Chondrocyte (in vitro differentiated cells): ENCODE measurements at regions not wholly inside any gene's neighbourhood (a gene's known extent, or its start where the extent isn't known, plus 50 kb on each side); places are given as distances from the start of the nearest gene placed in this dataset.

Source experiments
- DNase-seq: peaks from one replicate; pipeline ENCODE4 v3.0.0; 2021; ENCODE audit warnings: mixed read lengths, low spot score
- H3K27ac Mint-ChIP-seq: one replicate; pipeline ENCODE4 v1.8.0; 2021; ENCODE audit warnings: mild to moderate bottlenecking, moderate library complexity, mixed read lengths; ENCODE audit not compliant: unreplicated experiment
- H3K27me3 Mint-ChIP-seq: 2 replicates; pipeline ENCODE4 v1.8.0; 2021; ENCODE audit warnings: low read depth, mixed read lengths
- H3K36me3 Mint-ChIP-seq: 2 replicates; pipeline ENCODE4 v1.8.0; 2021; ENCODE audit warnings: low read depth, mixed read lengths
- H3K4me1 Mint-ChIP-seq: 2 replicates; pipeline ENCODE4 v1.8.0; 2021; ENCODE audit warnings: low read depth, mild to moderate bottlenecking, mixed read lengths
- H3K4me3 Mint-ChIP-seq: one replicate; pipeline ENCODE4 v1.8.0; 2021; ENCODE audit warnings: mild to moderate bottlenecking, moderate library complexity, mixed read lengths; ENCODE audit not compliant: unreplicated experiment
- H3K9me3 Mint-ChIP-seq: 2 replicates; pipeline ENCODE4 v1.8.0; 2021; ENCODE audit warnings: low read depth, mixed read lengths
- CTCF ChIP-seq: fragments of 200-600 bp; sonication (generic); IDR thresholded peaks from 2 replicates; pipeline ENCODE4 v1.5.0; 2021; ENCODE audit warnings: antibody characterized with exemption, mild to moderate bottlenecking, moderate library complexity

GRCh38 chr10:55426138-55426537 is 625.1 kb upstream of the PCDH15 start:
- DNase-seq: no peak
- Mint-ChIP-seq H3K4me3 (no peak overlapping the region), H3K27me3 (peaks cover 6% of the 10 kb centered on the region), H3K9me3 (no peaks in the 10 kb centered on the region), H3K27ac (no peak overlapping the region), H3K36me3 (no peaks in the 10 kb centered on the region), H3K4me1 (no peaks in the 10 kb centered on the region)
- TF ChIP-seq CTCF: no peak

GRCh38 chr10:55410415-55410885 is 609.4 kb upstream of the PCDH15 start:
- no peak overlapping the region for H3K27ac Mint-ChIP-seq
- H3K27me3 Mint-ChIP-seq: peaks cover 2% of the 10 kb centered on the region
- no peaks in the 10 kb centered on the region for H3K4me1 Mint-ChIP-seq
- H3K36me3 Mint-ChIP-seq: no peaks in the 10 kb centered on the region
- DNase-seq: no peak
- no peaks in the 10 kb centered on the region for H3K9me3 Mint-ChIP-seq
- no peak overlapping the region for H3K4me3 Mint-ChIP-seq
- TF ChIP-seq CTCF: peak; percentile 16

- no peak for DNase-seq
- TF ChIP-seq CTCF: no peak
- Mint-ChIP-seq H3K4me1 (no peaks in the 10 kb centered on the region), H3K27ac (no peak overlapping the region), H3K9me3 (no peaks in the 10 kb centered on the region), H3K36me3 (no peaks in the 10 kb centered on the region), H3K4me3 (no peak overlapping the region), H3K27me3 (peaks cover 1% of the 10 kb centered on the region)
These were observed 603.1 kb upstream of the PCDH15 start for GRCh38 chr10:55404094-55404493.

GRCh38 chr10:55400075-55400849 is 599.2 kb upstream of the PCDH15 start:
- Mint-ChIP-seq H3K4me3 (no peak overlapping the region), H3K4me1 (no peaks in the 10 kb centered on the region), H3K27ac (no peak overlapping the region), H3K27me3 (peaks cover 1% of the 10 kb centered on the region), H3K36me3 (no peaks in the 10 kb centered on the region), H3K9me3 (no peaks in the 10 kb centered on the region)
- no peak for TF ChIP-seq CTCF
- no peak for DNase-seq

- DNase-seq: no peak
- no peaks in the 10 kb centered on the region for H3K36me3 Mint-ChIP-seq
- no peaks in the 10 kb centered on the region for H3K4me1 Mint-ChIP-seq
- H3K9me3 Mint-ChIP-seq: no peaks in the 10 kb centered on the region
- no peak overlapping the region for H3K4me3 Mint-ChIP-seq
- TF ChIP-seq CTCF: no peak
- no peak overlapping the region for H3K27ac Mint-ChIP-seq
- peaks cover 1% of the 10 kb centered on the region for H3K27me3 Mint-ChIP-seq
These were observed 597.5 kb upstream of the PCDH15 start for GRCh38 chr10:55398497-55398882.
